A673 (cell line): ENCODE measurements at regions not wholly inside any gene's neighbourhood (a gene's known extent, or its start where the extent isn't known, plus 50 kb on each side); places are given as distances from the start of the nearest gene placed in this dataset.

Experiments used
- BruUV-seq: library from RNA; stranded (reverse); fragments of 400-500 nt; replicated peaks from 2 replicates; lab custom pipeline; 2021; lab: Mats Ljungman, UMichigan
- CTCF ChIA-PET: fragments of 300-600 bp; sonication (Branson Sonifier 250); formaldehyde crosslinking; loops from one replicate; lab custom pipeline; 2022; ENCODE audit warnings: antibody characterized with exemption; lab: Charles Lee
- POLR2A ChIA-PET: fragments of 300-600 bp; sonication (Branson Sonifier 250); formaldehyde crosslinking; loops from one replicate; lab custom pipeline; 2022; ENCODE audit warnings: antibody characterized with exemption; ENCODE audit not compliant: low non-redundant PET; lab: Charles Lee
- DNase-seq: peaks from one replicate; pipeline ENCODE4 v3.0.0-alpha.2; 2015; ENCODE audit warnings: low spot score
- H3K27ac ChIP-seq: fragments of 200-600 bp; sonication (generic); 2 replicates; pipeline ENCODE4 v1.5.1; 2016; ENCODE audit warnings: mixed run types, low read depth, mild to moderate bottlenecking, mixed read lengths, antibody characterized with exemption, low read length; ENCODE audit not compliant: poor library complexity, severe bottlenecking
- H3K27me3 ChIP-seq: fragments of 200-600 bp; sonication (generic); replicated peaks from 2 replicates; pipeline ENCODE4 v1.6.1; 2017; ENCODE audit warnings: mixed run types, low read depth, mild to moderate bottlenecking, mixed read lengths, antibody characterized with exemption, low read length; ENCODE audit not compliant: insufficient read depth, poor library complexity
- H3K36me3 ChIP-seq: fragments of 200-600 bp; sonication (generic); 2 replicates; pipeline ENCODE4 v1.6.1; 2016; ENCODE audit warnings: mixed run types, mild to moderate bottlenecking, mixed read lengths, antibody characterized with exemption, low read length; ENCODE audit not compliant: insufficient read depth, poor library complexity, severe bottlenecking
- H3K4me1 ChIP-seq: fragments of 200-600 bp; sonication (generic); 2 replicates; pipeline ENCODE4 v1.6.1; 2017; ENCODE audit warnings: mixed run types, mild to moderate bottlenecking, mixed read lengths, antibody characterized with exemption, low read length; ENCODE audit not compliant: insufficient read depth, poor library complexity, severe bottlenecking
- H3K4me3 ChIP-seq: fragments of 200-600 bp; sonication (generic); 2 replicates; pipeline ENCODE4 v1.5.1; 2016; ENCODE audit warnings: low read depth, mixed run types, mild to moderate bottlenecking, mixed read lengths, low read length; ENCODE audit not compliant: poor library complexity, severe bottlenecking
- H3K9me3 ChIP-seq: fragments of 200-600 bp; sonication (generic); 2 replicates; pipeline ENCODE4 v1.6.1; 2016; ENCODE audit warnings: mixed run types, low read depth, mild to moderate bottlenecking, mixed read lengths, antibody characterized with exemption, low read length; ENCODE audit not compliant: poor library complexity, severe bottlenecking
- EZH2 ChIP-seq: fragments of 200-600 bp; sonication (generic); IDR thresholded peaks from 2 replicates; pipeline ENCODE4 v1.6.1; 2017; ENCODE audit warnings: borderline replicate concordance, low read depth, mild to moderate bottlenecking, mixed read lengths, antibody characterized with exemption, low read length; ENCODE audit not compliant: poor library complexity, severe bottlenecking
- intact Hi-C: fragments of 100-400 bp; cut with micrococcal nuclease; formaldehyde crosslinking; loops from one replicate; pipeline ENCODE4 v1.10.0; 2022; ENCODE audit not compliant: unreplicated experiment
- TF ChIP-seq, protein P1 (sequence below): fragments of 300-800, 200-600 bp; sonication (generic); conservative IDR thresholded peaks from 2 replicates; pipeline ENCODE4 v1.5.1; 2017; ENCODE audit warnings: low read depth, mild to moderate bottlenecking, antibody characterized with exemption, low read length, moderate library complexity, mixed read lengths

DNA sequence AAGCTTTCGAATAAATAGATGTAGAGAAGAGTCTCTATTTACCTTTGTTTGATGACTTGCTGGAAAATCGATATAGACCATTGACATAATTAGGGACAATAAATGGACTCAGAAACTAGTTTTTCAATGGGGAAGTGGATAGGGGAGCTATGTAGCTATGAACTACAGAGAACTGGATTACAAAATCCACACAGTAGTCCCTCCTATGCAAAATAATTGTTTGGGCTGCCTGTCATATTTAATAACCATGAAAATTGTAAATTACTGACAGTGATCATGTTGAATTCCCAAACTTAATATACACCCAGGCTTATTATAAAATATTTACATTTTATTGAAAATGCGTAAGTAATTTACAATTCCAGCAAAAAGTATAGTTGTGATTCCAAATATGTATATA, 333.1 kb upstream of the FAM241A start:
- POLR2A ChIA-PET, result no interaction called here
- no peaks in the 10 kb centered on the region for H3K36me3 ChIP-seq
- no peak overlapping the region for H3K27ac ChIP-seq
- no peaks in the 10 kb centered on the region for H3K4me1 ChIP-seq
- DNase-seq, result no peak
- intact Hi-C loops, result no loop called here
- TF ChIP-seq, protein P1, sequence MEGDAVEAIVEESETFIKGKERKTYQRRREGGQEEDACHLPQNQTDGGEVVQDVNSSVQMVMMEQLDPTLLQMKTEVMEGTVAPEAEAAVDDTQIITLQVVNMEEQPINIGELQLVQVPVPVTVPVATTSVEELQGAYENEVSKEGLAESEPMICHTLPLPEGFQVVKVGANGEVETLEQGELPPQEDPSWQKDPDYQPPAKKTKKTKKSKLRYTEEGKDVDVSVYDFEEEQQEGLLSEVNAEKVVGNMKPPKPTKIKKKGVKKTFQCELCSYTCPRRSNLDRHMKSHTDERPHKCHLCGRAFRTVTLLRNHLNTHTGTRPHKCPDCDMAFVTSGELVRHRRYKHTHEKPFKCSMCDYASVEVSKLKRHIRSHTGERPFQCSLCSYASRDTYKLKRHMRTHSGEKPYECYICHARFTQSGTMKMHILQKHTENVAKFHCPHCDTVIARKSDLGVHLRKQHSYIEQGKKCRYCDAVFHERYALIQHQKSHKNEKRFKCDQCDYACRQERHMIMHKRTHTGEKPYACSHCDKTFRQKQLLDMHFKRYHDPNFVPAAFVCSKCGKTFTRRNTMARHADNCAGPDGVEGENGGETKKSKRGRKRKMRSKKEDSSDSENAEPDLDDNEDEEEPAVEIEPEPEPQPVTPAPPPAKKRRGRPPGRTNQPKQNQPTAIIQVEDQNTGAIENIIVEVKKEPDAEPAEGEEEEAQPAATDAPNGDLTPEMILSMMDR, result no peak
- TF ChIP-seq EZH2, result no peak
- no TSS peak for BruUV-seq
- H3K27me3 ChIP-seq, result peaks cover 8% of the 10 kb centered on the region
- H3K9me3 ChIP-seq, result no peaks in the 10 kb centered on the region
- CTCF ChIA-PET, result no interaction called here
- no peak overlapping the region for H3K4me3 ChIP-seq

GRCh38 chr4:111812760-111813159, 332.5 kb upstream of the FAM241A start:
- CTCF ChIA-PET, result no interaction called here
- no peak overlapping the region for H3K4me3 ChIP-seq
- H3K27me3 ChIP-seq, result peaks cover 5% of the 10 kb centered on the region
- H3K4me1 ChIP-seq, result no peaks in the 10 kb centered on the region
- no peak for TF ChIP-seq EZH2
- TF ChIP-seq, protein P1, result no peak
- BruUV-seq, result no TSS peak
- intact Hi-C loops, result no loop called here
- H3K27ac ChIP-seq, result no peak overlapping the region
- POLR2A ChIA-PET, result no interaction called here
- no peak for DNase-seq
- no peaks in the 10 kb centered on the region for H3K36me3 ChIP-seq
- H3K9me3 ChIP-seq, result peaks cover 2% of the 10 kb centered on the region

GRCh38 chr4:111813555-111814140, 331.6 kb upstream of the FAM241A start:
- Histone ChIP-seq H3K9me3 (peaks cover 7% of the 10 kb centered on the region), H3K4me3 (no peak overlapping the region), H3K36me3 (no peaks in the 10 kb centered on the region), H3K4me1 (no peaks in the 10 kb centered on the region), H3K27ac (no peak overlapping the region), H3K27me3 (no peaks in the 10 kb centered on the region)
- no TSS peak for BruUV-seq
- POLR2A ChIA-PET, result no interaction called here
- CTCF ChIA-PET, result no interaction called here
- intact Hi-C loops, result no loop called here
- no peak for TF ChIP-seq EZH2
- TF ChIP-seq, protein P1, result no peak
- no peak for DNase-seq
